Activated CD4-positive, alpha-beta memory T cell treated with anti-CD3 and anti-CD28 coated beads, Interleukin-2, amount 10 ng/mL, durations not matched to agents 7 days and 5 days (primary cell): ENCODE measurements at regions not wholly inside any gene's neighbourhood (a gene's known extent, or its start where the extent isn't known, plus 50 kb on each side); places are given as distances from the start of the nearest gene placed in this dataset.

Experiments
- CTCF ChIA-PET: fragments of 350-600 bp; sonication (Branson Sonifier 250); formaldehyde crosslinking; loops from one replicate; lab custom pipeline; 2021; ENCODE audit warnings: antibody characterized with exemption, inconsistent platforms; lab: Charles Lee
- POLR2A ChIA-PET: fragments of 350-600 bp; sonication (Branson Sonifier 250); formaldehyde crosslinking; loops from one replicate; lab custom pipeline; 2021; ENCODE audit warnings: antibody characterized with exemption; lab: Charles Lee
- DNase-seq: peaks from one replicate; pipeline ENCODE4 v3.0.0-alpha.2; 2020
- H3K27ac Mint-ChIP-seq: one replicate; pipeline ENCODE4 v1.8.0; 2021; ENCODE audit warnings: mild to moderate bottlenecking, mixed read lengths
- H3K27me3 Mint-ChIP-seq: one replicate; pipeline ENCODE4 v1.8.0; 2021; ENCODE audit warnings: mixed read lengths
- H3K36me3 Mint-ChIP-seq: one replicate; pipeline ENCODE4 v1.8.0; 2021; ENCODE audit warnings: low read depth, mixed read lengths
- H3K4me1 Mint-ChIP-seq: one replicate; pipeline ENCODE4 v1.8.0; 2021; ENCODE audit warnings: mixed read lengths
- H3K4me3 Mint-ChIP-seq: one replicate; pipeline ENCODE4 v1.8.0; 2021; ENCODE audit warnings: mild to moderate bottlenecking, mixed read lengths
- H3K9me3 Mint-ChIP-seq: one replicate; pipeline ENCODE4 v1.8.0; 2021; ENCODE audit warnings: mixed read lengths

- peaks cover 23% of the 10 kb centered on the region for H3K27me3 Mint-ChIP-seq
- H3K4me1 Mint-ChIP-seq = peaks cover 12% of the 10 kb centered on the region
- ChIA-PET POLR2A (no interaction called here), CTCF (interaction anchor here (1.2 to 1.7 kb wide), 2 partner anchors 10 to 12 kb away, joined by 3 to 4 read pairs; no protein-coding TSS in a partner anchor)
- no peaks in the 10 kb centered on the region for H3K9me3 Mint-ChIP-seq
- H3K4me3 Mint-ChIP-seq = no peak overlapping the region
- no peak for DNase-seq
- no peak overlapping the region for H3K27ac Mint-ChIP-seq
- no peaks in the 10 kb centered on the region for H3K36me3 Mint-ChIP-seq
Measured at GRCh38 chr11:45343444-45343843, 57.3 kb upstream of the SYT13 start.

GRCh38 chr11:45341372-45341771, 55.2 kb upstream of the SYT13 start:
- no peak overlapping the region for H3K27ac Mint-ChIP-seq
- H3K36me3 Mint-ChIP-seq = no peaks in the 10 kb centered on the region
- H3K27me3 Mint-ChIP-seq = peaks cover 23% of the 10 kb centered on the region
- no peaks in the 10 kb centered on the region for H3K9me3 Mint-ChIP-seq
- ChIA-PET CTCF (interaction anchor here (0.9 to 2.3 kb wide), 5 partner anchors 9 to 236 kb away, joined by 4 to 7 read pairs (median 6); no protein-coding TSS in a partner anchor), POLR2A (no interaction called here)
- no peak overlapping the region for H3K4me3 Mint-ChIP-seq
- H3K4me1 Mint-ChIP-seq = peaks cover 12% of the 10 kb centered on the region
- DNase-seq = no peak

GRCh38 chr11:45339729-45340519, 53.8 kb upstream of the SYT13 start:
- H3K27me3 Mint-ChIP-seq = peaks cover 20% of the 10 kb centered on the region
- H3K27ac Mint-ChIP-seq = no peak overlapping the region
- peaks cover 12% of the 10 kb centered on the region for H3K4me1 Mint-ChIP-seq
- ChIA-PET POLR2A (no interaction called here), CTCF (interaction anchor here (0.7 to 2.3 kb wide), 10 partner anchors 9 to 432 kb away, joined by 3 to 10 read pairs (median 4); no protein-coding TSS in a partner anchor)
- no peaks in the 10 kb centered on the region for H3K36me3 Mint-ChIP-seq
- H3K4me3 Mint-ChIP-seq = peak overlapping the region; percentile 47
- DNase-seq = peak; percentile 92
- no peaks in the 10 kb centered on the region for H3K9me3 Mint-ChIP-seq

- no peaks in the 10 kb centered on the region for H3K9me3 Mint-ChIP-seq
- H3K4me1 Mint-ChIP-seq = peaks cover 12% of the 10 kb centered on the region
- H3K27ac Mint-ChIP-seq = no peak overlapping the region
- DNase-seq = no peak
- peaks cover 5% of the 10 kb centered on the region for H3K27me3 Mint-ChIP-seq
- no peaks in the 10 kb centered on the region for H3K36me3 Mint-ChIP-seq
- no peak overlapping the region for H3K4me3 Mint-ChIP-seq
- ChIA-PET CTCF (interaction anchor here (1.0 kb wide), 1 partner anchor 434 kb away, joined by 6 read pairs; no protein-coding TSS in a partner anchor), POLR2A (no interaction called here)
Measured at GRCh38 chr11:45337583-45338360, 51.6 kb upstream of the SYT13 start.

- H3K36me3 Mint-ChIP-seq = no peaks in the 10 kb centered on the region
- POLR2A ChIA-PET = no interaction called here
- no peak overlapping the region for H3K4me3 Mint-ChIP-seq
- H3K27me3 Mint-ChIP-seq = peaks cover 5% of the 10 kb centered on the region
- no peaks in the 10 kb centered on the region for H3K9me3 Mint-ChIP-seq
- no peak for DNase-seq
- H3K27ac Mint-ChIP-seq = no peak overlapping the region
- H3K4me1 Mint-ChIP-seq = peaks cover 12% of the 10 kb centered on the region
- CTCF ChIA-PET = interaction anchor here (1.1 to 1.2 kb wide), 3 partner anchors 224 to 436 kb away, joined by 3 read pairs; no protein-coding TSS in a partner anchor
Measured at GRCh38 chr11:45336136-45336535, 50.0 kb upstream of the SYT13 start.
